GM18517 (cell line): ENCODE measurements at regions not wholly inside any gene's neighbourhood (a gene's known extent, or its start where the extent isn't known, plus 50 kb on each side); places are given as distances from the start of the nearest gene placed in this dataset.
"Not testable (repeated sequence)": the region's sequence is repeated elsewhere in the genome, so short reads cannot be mapped to it uniquely, and the experiment has no call there.

Experiments used
- ATAC-seq: cut with Tn5 transposase; IDR thresholded peaks from one replicate; pipeline ENCODE4 v1.9.1; 2021; ENCODE audit warnings: mild to moderate bottlenecking, moderate library complexity; ENCODE audit not compliant: unreplicated experiment

DNA sequence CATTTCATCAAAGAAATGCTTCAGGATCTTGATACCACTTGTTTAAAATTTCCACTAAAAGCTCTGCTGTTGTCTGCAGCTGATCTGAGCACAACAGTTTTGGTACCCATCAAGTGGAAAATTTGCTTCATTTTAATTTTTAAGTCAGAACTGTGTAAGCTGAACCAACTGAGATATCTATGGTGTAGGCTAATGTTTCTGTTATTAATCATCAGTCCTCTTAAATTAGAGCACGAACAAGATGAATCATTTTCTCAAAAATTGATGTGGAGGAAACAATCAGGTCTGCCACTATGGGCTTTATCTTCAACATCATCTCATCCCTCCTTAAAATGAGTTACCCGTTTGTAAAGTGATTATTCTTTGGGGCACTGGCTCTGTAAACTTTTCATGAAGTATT is 221.5 kb upstream of the NBEA start:
- no peak for ATAC-seq

DNA sequence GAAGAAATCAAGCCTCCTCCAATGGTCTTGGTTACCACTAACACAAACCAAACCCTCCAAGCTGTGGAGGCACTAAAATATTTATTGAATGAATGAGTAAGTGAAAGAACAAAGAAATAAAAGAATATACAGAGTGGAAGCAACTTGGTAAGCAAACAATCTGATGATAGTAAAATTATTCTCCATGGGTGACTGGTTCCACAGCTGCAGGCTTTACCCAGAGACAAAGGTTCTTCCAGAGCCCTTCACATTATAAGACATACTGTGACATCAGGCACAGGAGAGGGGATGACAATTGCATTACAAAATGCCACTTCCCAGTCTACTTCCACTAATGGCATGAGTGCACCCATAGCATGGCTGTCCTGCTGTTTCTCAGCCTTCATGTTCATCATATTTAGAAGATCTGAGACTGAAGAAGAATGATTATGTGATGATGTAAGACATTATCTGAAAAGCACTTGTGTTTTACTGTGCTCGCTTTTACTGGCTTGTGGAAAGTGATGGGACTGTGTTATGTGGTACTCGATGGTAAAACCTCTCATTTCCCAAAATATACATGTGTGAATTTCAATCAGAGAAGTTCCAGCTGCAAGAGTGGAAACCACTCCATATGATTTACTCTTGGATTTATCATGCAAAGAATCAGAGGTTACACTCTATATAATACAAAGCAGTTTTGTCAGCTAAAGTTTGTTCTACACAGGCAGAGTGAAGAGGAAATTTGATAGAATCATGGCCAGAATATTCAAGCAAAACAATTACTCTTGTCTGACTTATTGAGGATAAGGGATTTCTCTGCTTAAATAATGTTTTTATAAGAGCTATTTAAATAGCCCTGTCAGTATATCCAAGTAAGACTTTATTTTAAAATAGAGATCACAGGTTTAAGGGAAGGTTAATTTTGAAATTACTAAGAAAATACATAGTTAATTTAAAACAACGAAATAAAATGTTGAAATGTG is 220.2 kb upstream of the NBEA start:
- ATAC-seq, result no peak

DNA sequence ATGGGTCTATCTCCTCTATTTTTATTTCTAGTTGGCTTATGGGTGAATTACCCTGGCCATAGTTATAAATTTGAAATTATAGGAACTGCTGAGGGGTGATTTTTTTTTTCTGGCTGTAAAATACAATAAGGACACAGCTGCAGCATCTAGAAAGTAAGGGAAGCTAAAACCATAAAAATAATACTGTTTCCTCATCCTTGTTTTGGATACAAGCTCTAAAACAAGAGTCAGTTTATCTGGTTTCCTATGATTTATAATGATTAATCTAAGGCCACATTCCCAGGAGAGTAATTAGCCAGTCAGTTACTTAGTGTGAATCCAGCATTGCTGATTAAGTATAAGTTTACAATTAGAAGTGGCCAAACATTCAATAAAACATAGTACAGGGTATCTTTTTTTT is 219.1 kb upstream of the NBEA start:
- no peak for ATAC-seq

DNA sequence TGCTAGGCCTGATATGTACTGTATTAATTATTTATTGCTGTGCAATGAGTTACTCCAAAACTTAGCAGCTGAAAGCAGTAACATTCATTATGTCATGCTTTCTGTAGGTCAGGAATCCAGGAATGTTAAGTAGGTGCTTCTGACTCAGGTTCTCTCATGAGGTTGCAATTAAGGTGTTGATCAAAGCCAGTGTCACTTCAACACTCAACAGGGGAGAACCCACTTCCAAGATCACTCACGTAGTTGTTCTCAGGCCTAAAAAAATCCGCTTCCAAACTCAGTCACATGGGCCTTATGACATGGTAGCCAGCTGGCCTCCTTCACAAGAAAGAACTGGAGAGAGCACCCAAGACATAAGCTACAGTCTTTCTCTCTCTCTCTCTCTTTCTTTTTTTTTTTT is 211.1 kb upstream of the NBEA start:
- no peak for ATAC-seq

DNA sequence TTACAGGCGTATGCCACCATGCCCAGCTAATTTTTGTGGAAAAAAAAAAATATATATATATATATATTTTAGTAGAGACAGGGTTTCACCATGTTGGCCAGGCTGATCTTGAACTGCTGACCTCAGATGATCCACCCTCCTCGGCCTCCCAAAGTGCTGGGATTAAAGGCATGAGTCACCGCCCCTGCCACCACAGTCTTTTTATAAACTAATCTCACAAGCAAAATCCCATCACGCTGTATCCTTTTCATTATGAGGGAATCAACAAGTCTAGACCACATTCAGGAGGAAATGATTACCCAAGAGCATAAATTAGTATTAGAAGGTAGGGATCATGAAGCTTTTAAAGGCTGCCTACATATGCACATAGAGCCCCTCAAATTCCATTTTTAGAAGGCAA is 210.6 kb upstream of the NBEA start:
- no peak for ATAC-seq

DNA sequence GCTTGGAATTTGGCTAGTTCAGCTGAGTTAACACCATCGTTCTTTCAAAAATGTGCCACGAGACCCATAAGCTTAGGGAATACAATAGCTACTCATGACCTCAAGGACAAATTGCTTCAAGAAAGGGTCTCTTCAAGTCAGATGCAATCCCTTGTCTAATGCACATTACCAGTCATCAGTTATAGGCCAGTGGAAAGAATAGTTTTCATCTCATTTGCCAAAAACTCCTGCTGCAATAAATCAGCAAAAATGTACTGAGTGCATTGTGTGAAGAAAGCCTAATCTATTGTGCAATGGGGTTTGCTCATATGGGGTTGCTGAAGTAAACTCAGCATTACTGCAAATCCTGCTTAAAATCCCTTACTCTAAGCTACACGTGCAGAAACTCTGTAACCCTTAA is 208.3 kb upstream of the NBEA start:
- ATAC-seq, result no peak

DNA sequence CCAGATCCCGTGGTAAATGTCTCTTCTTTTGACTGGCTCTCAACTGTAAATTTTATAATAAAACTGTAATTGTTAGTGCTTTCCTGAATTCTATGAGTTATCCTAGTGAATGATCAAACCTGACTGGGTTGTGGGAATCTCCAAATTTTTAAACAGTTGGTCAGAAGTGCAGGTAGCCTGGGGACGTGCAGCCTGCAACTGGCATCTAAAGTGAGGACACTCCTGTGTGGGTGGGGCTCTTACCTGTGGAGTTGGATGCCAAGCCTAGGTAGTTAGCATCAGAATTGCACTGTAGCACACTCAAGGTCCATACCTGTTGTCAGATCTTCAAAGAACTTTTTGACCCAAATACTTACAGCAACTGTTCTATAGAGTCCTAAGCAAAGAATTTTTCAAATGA is 207.1 kb upstream of the NBEA start:
- no peak for ATAC-seq

DNA sequence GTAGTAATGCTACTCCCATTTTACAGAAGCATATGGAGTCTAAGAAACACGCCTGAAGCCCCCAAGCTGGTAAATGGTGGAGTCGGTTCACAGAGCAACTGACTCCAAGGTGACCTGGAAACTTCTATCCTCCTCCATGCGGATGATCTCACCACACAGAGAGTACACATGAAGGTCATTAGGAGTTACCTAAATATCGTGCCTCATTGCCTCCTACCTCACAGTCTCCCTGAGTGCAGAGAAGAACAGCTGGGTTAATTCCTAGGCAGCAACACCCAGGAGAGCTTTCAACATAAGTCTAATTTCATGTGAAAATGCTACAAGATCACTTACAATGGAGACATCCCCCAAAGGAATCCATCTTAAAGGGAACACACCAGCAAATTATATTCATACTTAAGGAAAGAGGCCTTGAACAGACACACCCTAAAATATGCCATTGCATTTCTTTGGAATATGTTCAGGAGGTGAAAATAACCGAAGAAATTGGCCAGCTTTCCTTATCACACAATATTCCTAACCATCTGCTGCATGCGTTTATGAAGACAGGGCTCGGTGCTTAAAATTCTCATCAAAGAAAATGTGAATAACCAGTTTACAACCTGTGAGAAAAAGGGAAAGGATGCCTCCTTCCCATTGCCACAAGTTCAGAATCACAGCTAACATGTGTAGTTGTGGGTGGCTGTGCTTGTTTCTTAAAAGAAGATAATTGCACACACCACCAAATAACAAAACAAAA is 203.6 kb upstream of the NBEA start:
- ATAC-seq, result no peak

DNA sequence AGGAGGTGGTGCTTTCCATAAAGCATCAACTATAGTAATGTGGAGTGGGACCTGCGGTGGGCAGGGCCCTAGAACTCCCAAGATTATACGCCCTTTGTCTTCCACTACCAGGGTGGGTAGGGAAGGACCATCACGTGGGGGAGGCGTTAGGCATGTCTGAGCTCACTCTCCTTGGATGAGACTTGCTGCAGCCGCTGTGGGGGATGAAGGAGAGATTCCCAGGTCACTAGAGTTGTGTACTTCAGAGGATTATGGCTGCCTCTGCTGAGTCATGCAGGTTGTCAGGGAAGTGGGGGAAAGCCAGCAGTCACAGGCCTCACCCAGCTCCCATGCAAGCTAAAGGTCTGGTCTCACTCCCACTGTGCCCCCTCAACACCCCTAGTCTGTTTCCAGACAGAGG is 195.0 kb upstream of the NBEA start:
- not testable (repeated sequence) for ATAC-seq

DNA sequence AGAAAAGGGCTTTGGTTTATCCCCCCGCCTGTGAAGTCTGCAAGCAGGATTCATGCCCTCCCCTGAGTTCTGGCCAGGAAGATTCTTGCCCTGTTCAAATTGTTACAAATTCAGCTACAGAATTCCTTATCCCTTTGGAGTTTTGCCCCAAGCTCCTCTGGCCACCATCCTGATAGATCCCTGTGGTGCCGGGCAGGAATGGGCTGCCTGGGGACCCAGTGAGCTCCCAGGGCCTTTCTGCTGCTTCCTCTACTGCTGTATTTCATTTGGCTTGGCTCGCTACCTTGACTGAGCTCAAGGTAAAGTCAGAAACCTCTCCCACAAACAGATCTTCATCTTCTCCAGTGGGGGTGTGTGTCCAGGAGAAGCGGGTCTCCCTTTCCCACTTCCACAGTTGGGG is 194.6 kb upstream of the NBEA start:
- ATAC-seq, result no peak

DNA sequence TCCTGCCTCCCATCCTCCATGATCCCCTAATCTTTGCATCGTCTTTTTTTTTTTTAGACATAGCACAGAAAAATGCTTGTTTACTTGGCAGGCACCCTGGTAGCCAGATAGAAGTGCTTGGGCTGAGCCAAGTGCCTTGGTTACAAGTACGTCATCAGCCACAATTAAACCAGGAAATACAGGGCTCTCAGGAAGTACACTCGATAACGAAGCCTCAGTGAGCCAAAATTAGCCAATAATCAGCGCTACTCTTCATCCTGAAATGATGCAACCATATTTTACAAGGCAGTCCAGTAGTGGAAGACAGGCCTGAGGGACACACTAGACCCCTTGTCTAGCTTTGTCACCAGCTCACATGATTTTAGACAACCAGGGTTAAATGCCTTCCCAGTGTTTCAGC is 194.0 kb upstream of the NBEA start:
- ATAC-seq, result peak; percentile 40

DNA sequence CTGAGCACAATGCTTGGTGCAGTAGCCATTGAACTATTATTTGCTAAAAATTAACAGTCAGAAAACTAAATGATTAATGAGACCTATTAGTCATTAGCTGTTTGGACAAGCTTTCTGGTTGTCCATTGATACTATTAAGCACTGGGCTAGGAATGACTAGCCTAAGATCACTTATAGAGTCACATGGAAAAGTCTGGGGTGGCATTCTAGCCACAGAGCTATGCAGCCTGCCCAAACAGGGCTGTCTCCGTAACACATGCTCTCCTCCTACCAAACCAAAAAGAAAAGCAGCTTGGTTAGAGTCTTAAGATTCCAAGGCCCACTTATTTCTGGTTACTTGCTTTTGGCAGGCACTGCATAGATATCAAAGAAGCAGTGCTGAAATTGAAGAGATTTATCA is 193.5 kb upstream of the NBEA start:
- peak; percentile 30 for ATAC-seq

DNA sequence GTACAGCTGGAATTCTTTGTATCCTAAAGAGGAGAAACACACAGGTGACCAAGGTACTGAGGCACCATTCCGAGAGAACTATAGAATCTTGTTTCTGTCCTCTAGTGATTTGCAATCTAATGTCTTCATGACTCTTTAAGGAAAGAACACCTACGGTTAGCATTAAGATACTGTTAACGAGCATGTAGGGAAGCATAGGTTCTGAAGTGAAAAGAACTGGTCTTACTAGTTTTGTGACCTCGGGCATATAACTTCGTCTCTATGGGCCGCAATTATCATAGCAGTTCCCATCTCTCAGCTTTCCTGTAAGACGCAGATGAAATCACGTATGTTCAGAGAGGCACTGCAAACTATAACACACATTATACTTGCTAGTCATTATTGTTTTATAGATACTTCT is 193.0 kb upstream of the NBEA start:
- no peak for ATAC-seq

DNA sequence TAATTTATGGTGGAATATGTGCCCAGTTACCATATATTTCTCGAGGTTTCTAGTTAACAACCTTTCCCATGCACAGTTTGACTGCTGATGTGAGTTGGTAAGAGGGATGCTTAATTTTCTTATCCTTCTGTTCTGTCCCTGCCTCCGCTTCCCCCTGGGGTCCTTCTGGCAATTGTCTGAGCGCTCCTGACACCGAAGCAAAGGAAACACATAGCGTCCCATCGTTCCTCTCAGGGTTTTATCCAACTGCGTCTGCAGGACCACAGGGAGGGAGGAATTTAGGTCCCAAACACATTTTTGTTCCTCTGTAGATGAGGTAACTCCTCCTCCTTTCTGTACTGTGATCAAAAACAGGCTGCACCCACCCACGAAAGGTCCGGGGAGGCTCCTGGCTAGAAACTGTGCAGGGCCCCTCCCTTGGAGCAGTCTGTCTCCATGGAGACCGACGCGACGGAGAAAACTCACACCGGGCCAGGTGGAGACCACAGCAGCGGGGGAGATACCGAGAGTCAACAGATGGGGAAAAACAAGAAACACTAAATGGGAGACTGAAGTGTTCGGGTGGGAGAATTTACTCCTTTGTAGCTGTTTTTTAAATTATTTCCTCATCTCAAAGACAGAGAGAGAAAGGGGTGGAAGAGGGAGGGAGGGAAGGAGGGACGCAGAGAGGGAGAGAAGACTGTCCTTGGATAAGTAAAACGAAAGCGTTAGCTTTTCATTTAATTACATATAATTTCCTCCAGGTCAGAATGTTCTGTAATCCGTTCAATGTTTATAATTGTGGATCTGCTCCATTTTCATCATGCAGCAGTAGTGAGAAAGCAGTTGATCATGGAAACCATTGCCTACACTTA is 191.8 kb upstream of the NBEA start:
- ATAC-seq, result peak; percentile 46

DNA sequence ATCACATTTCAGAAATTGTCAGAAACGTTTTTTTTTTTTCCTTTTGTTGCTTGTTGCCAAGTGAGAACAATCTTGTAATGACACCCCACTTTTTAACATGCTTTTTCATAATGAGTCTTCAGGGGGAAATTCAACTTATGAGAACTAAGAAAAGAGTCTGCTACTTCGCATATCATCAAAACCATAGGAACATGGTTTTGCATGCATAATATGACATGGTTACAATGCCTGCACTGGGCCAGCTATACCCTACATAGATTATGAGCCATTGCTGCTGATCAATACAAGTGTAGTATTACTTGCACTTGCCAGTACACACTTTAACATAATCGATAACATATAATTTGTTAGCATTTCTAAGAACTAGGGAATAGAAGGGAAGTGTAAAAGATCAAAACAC is 191.0 kb upstream of the NBEA start:
- ATAC-seq, result no peak

DNA sequence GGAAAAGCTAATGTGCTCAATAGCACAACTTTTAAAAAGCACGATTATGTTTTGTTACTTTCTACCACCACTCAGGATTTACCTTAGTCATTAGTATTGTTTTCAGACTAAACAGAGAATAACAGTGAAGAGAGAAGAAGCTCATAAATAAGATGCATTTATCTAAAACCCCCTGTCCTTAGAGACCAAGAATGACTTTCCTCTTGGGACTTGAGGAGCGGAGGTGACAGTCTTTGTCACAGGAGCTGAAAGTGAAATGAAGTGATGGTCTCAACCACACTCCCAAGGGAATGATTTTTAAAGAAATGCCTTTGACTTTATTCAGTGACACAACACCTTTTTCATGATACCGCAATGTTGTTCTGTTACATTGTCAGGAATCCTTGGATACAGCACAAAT is 190.6 kb upstream of the NBEA start:
- ATAC-seq, result peak; percentile 45

DNA sequence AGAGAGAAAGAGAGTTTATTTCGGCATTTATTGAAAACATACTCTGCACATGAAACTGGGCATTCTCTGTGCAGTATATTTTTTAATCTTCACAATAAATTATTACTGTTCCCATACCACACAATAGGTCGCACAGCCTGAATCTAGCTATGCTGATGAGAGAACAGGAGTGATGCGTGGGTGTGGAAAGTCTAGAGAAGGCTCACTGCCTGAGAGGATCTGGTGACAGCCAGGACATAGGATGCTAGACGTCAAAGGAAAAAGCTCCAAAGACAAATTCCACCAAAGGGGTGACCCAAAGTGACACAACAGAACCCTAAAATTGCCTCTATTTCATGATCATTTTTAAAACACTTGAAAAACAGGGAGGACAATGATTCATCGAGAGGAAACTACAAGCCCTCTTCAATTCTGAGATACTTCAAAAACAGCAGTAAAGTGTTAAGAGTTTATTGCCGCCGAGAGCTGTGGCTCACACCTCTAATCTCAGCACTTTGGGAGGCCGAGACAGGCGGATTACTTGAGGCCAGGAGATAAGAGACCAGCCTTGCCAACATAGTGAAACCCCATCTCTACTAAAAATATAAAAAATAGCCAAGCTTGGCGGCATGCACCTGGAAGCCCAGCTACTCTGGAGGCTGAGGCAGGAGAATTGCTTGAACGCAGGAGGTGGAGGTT is 189.6 kb upstream of the NBEA start:
- ATAC-seq, result no peak

DNA sequence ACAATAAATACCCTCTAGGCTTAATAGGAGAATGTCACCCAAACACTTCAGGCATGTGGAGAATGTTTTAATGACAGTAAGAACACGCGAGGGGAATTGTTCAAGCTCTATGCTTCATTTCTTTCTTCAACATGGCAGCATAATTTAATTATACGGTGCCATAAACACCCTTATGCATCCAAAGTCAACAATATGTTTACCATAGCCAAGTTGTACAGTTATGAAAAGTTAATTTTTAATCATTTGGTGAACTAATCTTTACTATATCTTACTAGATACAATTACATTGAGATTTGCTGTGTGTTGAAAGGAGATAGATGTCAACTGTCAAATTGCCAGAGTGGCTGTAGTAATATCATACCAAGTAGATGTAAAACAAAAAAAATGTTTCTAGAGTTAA is 185.9 kb upstream of the NBEA start:
- ATAC-seq, result no peak

DNA sequence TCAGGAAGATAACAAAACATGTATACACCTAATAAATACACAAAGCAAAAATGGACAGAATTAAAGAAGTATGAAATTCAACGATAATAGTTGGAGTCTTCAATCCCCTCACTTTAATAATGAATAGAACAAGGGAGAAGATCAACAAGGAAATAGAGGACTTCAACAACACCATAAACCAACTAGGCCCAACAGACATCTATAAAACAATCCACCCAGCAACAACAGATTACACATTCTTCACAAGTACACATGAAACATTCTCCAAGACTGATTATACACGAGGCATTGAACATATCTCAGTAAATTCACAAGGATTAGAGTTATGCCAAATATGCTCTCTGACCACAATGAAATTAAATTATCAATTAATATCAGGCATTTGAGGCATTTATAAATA is 185.5 kb upstream of the NBEA start:
- no peak for ATAC-seq

DNA sequence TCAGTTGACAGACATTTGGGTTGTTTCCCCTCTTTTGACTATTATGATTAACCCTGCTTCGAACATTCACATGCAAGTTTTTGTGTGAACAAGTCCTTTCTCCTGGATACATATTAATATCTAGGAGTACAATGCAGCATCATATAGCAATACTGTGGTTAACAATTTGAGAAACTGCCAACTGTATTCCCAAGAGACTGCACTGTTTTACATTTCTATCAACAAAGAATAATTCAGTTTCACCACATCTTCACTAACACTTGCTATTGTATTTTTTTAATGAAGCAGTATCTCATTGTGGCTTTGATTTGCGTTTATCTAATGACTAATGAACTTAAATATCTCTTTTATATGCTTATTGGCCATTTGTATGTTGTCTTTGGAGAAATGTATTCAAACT is 184.6 kb upstream of the NBEA start:
- ATAC-seq, result no peak

DNA sequence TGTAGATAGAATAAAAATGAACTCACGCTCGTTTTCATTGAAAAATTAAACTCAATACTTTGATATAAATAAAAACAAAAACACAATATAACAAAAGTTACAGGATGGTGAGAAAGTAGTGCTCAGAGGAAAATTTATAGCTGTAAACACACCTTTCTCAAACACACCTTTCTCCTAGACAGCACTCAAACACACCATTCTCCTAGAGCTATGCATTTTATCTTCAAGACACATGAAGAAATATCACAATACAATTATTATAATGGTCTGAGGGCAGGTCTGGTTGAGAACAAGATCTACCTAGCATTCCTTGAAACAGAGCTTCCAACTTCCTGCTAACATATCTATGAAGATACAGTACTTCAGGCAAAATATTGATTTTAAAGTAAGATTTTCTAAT is 183.4 kb upstream of the NBEA start:
- ATAC-seq, result no peak
